HG03442 (cell line): ENCODE measurements at regions not wholly inside any gene's neighbourhood (a gene's known extent, or its start where the extent isn't known, plus 50 kb on each side); places are given as distances from the start of the nearest gene placed in this dataset.
A peak's percentile ranks its signal among the peaks of the same experiment; 100 is the strongest.

ENCODE experiments used
- ATAC-seq: cut with Tn5 transposase; IDR thresholded peaks from one replicate; pipeline ENCODE4 v1.9.1; 2021; ENCODE audit warnings: mild to moderate bottlenecking, moderate library complexity; ENCODE audit not compliant: unreplicated experiment

- no peak for ATAC-seq
Measured at GRCh38 chr1:194155962-194156361, 969.5 kb upstream of the B3GALT2 start.

DNA sequence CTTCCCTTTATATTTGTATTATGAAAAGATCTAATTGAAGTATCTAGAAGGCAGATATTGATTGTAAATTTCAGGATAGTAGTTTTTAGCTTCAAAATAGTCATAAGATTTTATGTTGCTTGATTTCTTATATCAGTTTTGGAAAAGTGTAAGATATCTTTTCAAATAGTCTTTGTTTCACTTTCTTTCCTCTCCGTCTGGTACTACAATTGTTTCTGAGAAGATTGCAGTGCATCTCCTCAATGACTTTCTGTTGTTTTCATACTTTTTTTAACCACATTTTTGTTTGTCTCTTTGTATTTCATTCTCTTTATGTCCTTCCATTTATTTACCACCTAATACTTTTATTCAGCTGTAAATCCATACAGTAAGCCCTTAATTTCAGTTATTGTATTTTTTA is 964.6 kb upstream of the B3GALT2 start:
- ATAC-seq, result no peak

DNA sequence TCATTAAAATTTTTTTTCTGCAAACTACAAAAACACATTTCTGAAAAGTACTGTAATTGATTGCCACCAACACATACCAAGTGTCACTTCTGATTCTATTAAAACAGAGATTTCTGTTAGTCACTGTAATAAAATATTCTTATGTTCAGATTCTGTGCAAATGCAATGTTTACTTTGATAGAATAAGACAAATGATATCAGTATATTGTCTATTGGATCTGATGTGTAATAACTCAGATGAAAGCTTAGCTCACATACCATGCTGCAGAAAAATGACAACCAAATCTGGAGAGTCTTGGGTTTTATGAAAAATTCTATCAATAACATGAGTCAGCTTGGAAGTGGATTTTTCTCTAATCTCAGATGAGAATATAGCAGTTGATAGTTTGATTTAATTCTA is 963.8 kb upstream of the B3GALT2 start:
- ATAC-seq, result no peak

GRCh38 chr1:194133152-194133551 is 946.7 kb upstream of the B3GALT2 start:
- ATAC-seq, result no peak

DNA sequence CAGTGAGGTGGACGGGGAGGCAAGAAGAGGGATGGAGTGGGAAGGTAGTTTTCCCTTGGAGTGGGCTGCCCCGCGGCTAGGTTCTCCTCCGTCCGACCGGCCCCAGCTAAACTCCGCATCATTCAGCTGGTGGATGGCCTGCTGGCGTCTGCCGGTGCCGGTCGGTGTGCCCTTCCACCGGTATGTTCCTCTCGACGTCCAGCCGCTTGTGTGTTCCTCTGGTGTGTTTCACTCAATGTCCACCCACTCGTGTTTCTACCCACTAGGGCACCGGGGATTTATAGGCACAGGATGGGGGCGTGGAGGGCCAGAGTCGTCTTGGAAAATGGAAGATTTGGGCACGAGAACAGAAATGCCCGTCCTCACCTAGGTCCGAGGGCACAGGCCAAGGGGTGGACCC is 931.7 kb upstream of the B3GALT2 start:
- ATAC-seq, result no peak

GRCh38 chr1:194117582-194117981 is 931.2 kb upstream of the B3GALT2 start:
- no peak for ATAC-seq

GRCh38 chr1:194114288-194114687 is 927.9 kb upstream of the B3GALT2 start:
- no peak for ATAC-seq

DNA sequence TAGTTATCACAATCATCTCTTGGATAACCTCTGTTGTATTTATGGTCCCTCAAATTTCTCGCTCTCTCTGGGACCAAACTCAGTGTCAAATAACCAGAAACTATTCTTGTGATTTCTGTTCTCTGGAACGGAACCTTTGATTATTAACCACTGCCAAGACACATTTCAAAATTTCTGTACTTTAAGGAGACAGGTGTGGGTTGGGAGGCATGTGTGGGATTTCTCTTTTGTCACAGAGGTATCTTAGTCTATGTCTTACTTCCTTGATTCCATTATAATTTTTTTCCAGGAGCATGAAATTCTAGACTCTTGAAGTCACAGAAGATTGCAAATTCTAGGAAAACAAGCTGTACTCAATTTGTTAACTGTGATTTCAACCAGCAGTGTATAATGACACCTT is 919.0 kb upstream of the B3GALT2 start:
- ATAC-seq, result no peak

- ATAC-seq, result no peak
Measured at GRCh38 chr1:194104247-194104844, 917.9 kb upstream of the B3GALT2 start.

GRCh38 chr1:194103516-194104246 is 917.3 kb upstream of the B3GALT2 start:
- no peak for ATAC-seq

GRCh38 chr1:194103101-194103500 is 916.7 kb upstream of the B3GALT2 start:
- no peak for ATAC-seq

DNA sequence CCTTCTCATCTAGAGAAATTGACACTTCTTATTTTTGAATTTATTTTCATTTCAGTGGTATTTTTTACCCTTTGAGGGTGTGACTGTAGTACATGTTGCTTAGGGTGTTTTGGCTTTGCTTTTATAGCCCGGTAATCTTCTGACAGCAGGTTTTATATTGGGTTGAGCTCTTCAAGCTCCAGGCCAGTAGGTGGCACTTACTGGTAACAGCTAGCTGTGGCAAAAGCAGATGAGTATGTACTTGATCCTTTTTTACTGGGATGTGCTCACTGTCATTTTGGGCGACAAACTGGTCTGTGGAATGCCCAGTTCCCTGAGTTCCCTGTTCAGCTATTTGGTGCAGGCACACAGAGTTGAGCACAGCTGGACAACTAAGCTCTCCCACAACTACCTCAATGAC is 916.2 kb upstream of the B3GALT2 start:
- no peak for ATAC-seq

DNA sequence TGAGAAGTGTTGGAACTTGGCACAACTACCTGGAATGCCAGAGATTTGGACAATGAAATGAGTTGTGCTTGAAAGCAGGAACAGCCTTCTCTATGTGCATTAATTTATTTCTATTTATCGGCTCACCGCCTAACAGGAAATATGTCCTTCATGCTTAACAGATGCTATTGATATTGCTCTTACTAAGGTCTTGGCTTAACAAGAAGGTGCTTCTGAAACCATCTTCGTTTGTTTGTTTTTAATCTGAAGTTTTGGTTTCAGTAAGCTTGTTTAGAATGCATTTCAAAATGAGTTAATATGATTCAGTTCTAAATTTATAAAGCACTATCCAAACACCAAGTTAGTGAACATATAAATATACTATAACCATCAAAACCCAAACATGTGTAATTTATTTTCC is 898.3 kb upstream of the B3GALT2 start:
- ATAC-seq, result peak; percentile 40

DNA sequence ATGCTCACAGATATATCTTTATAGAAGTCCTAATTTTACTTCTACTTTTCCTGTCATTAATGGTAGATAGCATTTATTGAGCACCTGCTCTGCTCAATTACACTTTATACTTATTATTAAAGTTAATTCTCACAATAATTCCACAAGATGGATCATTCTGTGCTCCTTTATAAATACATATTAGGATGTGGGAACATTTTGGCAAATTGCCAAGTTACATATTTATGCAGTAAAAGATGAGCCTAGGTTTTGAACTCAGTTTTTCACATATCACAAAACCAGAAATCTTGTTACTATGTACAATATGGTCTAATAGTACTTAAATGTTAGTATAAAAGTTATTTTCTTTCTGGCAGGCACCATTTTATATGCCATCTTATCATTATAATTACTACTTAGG is 895.0 kb upstream of the B3GALT2 start:
- no peak for ATAC-seq

DNA sequence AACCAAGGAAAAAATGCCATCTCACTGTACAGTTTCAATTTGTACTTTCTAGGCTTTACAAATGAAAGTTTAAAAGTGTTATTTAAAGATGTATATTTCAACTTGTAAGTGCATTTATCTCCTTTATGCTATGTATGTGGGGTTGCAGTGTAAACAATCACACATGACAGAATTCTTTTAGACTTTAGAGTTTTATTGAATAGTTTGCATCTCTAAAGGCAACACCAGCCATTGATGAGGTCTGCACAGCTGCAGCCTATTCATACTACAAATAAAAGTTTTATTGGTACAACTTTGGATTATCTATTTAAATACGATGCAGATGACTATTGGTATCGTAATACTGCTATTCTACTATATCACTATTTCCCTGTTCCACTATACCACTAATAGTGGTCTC is 894.4 kb upstream of the B3GALT2 start:
- no peak for ATAC-seq

DNA sequence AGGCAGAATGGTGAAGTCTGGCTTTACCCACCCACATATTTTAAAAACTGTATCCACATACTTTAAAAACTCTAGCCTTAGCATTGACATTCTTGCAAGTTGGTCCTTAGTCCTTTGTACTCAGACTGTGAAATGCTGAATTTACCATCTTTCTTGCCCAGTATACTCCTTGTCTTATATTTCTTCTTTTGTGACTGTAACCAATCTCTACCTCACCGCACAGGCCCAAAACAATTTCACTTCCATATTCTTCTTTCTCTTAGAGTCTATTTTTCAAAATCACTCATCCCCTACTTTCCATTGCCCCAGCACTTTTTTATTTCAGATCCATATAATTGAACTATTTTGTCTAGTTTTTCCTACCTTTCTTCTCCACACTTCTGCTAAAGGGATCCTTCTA is 892.4 kb upstream of the B3GALT2 start:
- peak; percentile 82 for ATAC-seq

DNA sequence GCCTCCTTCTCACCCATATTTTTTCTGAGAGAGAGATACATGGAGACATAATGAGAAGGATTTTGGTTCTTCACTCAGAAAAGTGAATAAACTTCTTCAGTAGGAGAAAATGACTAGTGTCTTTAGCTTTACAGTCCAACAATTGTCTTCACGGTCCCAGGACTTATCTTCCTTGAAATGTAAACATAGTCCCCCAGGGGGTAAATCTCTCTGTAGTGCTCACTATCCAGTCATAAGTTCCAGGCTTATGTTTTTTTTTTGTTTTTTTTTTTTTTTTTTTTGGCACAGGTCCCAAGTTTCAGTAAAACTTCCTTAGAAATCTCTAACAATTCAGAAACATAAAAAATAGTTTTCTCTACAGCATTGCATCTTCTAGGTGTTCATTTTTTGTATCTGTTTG is 890.2 kb upstream of the B3GALT2 start:
- ATAC-seq, result no peak

DNA sequence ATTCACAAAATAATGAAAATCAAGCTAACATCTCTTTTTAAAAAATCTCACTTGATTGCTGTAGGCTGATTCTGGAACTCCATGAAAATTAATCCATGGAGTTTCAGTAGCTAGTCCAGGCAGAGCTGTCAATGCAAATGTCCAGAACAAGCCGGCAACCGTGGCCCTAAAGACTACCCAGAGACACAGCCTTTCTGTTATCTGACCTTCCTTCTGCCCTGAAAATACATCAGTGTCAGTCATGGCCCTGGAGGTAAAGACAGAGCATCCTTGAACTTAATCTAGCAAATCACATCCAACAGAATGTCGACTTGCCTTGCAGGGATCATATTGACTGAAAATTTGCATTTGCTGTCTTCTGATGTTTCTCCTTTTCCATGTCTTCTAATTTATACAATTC is 887.4 kb upstream of the B3GALT2 start:
- ATAC-seq, result no peak

DNA sequence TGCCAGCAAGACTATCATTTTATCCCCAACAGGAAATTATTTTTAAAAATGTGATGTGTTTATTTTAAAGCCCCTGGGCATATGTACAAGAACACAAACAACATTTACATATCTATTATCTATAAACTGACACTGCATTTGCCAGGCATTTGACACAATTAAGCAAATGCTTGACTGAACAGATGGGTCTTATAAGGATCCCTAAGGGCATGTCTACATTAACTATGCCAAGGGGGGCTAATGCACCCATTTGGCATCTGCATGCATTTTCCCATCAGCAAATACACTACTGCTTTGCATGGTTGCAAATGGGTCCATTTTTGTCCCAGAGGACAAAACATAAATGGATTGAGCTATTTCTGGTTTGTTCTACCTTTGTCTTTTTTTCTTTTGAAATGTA is 884.8 kb upstream of the B3GALT2 start:
- ATAC-seq, result no peak

- no peak for ATAC-seq
Measured at GRCh38 chr1:194069831-194070218, 883.4 kb upstream of the B3GALT2 start.

DNA sequence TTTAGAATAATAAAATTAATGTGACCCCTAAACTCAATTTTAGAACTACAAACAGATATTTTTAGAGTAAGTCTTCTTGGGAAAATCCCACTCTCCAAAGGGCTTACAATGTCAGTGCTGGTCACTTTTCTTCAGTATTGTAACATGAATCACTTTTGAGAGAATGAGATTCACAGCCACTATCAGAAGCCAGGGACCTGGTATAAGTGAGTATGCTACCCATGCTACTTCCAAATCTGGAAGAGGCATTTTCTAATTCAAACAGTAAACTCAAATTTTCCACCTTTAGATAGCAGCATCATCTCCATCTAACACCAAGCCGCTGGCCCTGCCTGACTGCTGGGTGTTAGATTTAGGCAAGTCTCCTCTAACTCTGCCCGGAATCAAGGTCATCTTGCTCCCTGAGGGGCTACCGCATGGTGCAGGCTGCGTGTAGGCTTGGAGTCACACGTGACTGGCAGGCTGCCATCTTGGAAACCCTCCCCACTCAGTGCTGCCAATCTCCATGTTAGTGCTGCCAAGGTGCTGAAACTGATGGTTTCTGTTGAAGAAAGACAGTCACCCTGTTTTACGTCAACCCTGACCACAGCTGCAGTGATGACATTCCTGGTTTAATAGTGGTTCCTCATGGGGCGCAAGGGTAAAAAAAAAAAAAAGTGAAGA is 882.9 kb upstream of the B3GALT2 start:
- no peak for ATAC-seq

- no peak for ATAC-seq
Measured at GRCh38 chr1:194068446-194069167, 882.2 kb upstream of the B3GALT2 start.
